ENCODE measurements at regions not wholly inside any gene's neighbourhood (a gene's known extent, or its start where the extent isn't known, plus 50 kb on each side); places are given as distances from the start of the nearest gene placed in this dataset.

- TF ChIP-seq CTCF (conservative IDR thresholded peaks at IDR 0.05; ENCODE audit: low read depth, low read length) (no peak), EZH2 (IDR thresholded peaks at IDR 0.05; ENCODE audit: borderline replicate concordance, low read depth, low read length, poor library complexity, severe bottlenecking) (no peak)
Measured at GRCh38 chr2:8030573-8031303, 651.1 kb upstream of the ID2 start.
